Prostate gland (tissue), 2 donors: ENCODE measurements at regions not wholly inside any gene's neighbourhood (a gene's known extent, or its start where the extent isn't known, plus 50 kb on each side); places are given as distances from the start of the nearest gene placed in this dataset.

Experiments
- POLR2A ChIP-seq: fragments of 450-650 bp; IDR thresholded peaks from one replicate; pipeline ENCODE4 v1.6.1; 2016; ENCODE audit warnings: antibody characterized with exemption, mild to moderate bottlenecking
- TF ChIP-seq, protein P1 (sequence below), 4 experiments: fragments of 200-600 bp in 2 of 4; fragments of 450-650 bp in 2 of 4; sonication (generic) in 2 of 4; IDR thresholded peaks; 1 replicate in 3 of 4; 2 replicates in 1 of 4; pipeline ENCODE4 v1.5.1; 2016 to 2019; ENCODE audit warnings: antibody characterized with exemption in 4 of 4, mild to moderate bottlenecking in 2 of 4, moderate library complexity in 2 of 4

DNA sequence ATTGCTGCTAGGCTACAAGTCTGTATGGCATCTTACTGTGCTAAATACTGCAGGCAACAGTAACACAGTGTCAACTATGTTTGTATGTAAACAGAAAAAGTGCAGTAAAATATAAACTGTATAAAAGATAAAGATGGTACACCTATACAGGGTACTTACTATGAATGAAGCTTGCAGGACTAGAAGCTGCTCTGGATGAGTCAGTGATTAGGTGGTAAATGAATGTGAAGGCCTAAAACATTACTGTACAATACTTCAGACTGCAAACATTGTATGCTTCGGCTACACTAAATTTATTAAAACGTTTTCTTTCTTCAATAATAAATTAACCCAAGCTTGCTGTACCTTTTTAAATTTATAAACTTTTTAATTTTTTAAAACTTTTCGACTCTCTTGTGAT, 97.1 kb downstream of the HLX start:
- TF ChIP-seq, protein P1, sequence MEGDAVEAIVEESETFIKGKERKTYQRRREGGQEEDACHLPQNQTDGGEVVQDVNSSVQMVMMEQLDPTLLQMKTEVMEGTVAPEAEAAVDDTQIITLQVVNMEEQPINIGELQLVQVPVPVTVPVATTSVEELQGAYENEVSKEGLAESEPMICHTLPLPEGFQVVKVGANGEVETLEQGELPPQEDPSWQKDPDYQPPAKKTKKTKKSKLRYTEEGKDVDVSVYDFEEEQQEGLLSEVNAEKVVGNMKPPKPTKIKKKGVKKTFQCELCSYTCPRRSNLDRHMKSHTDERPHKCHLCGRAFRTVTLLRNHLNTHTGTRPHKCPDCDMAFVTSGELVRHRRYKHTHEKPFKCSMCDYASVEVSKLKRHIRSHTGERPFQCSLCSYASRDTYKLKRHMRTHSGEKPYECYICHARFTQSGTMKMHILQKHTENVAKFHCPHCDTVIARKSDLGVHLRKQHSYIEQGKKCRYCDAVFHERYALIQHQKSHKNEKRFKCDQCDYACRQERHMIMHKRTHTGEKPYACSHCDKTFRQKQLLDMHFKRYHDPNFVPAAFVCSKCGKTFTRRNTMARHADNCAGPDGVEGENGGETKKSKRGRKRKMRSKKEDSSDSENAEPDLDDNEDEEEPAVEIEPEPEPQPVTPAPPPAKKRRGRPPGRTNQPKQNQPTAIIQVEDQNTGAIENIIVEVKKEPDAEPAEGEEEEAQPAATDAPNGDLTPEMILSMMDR (IDR thresholded peaks at IDR 0.05): no peak
- TF ChIP-seq POLR2A: no peak
